KMS-11 (cell line): ENCODE measurements at regions not wholly inside any gene's neighbourhood (a gene's known extent, or its start where the extent isn't known, plus 50 kb on each side); places are given as distances from the start of the nearest gene placed in this dataset.
"Not testable (repeated sequence)": the region's sequence is repeated elsewhere in the genome, so short reads cannot be mapped to it uniquely, and the experiment has no call there.

Experiments
- H2AFZ ChIP-seq: fragments of 200-600 bp; sonication (generic); 2 replicates; pipeline ENCODE4 v1.6.1; 2016; ENCODE audit warnings: antibody characterized with exemption, mixed run types, low read depth
- H3K27ac ChIP-seq: fragments of 200-600 bp; sonication (generic); 2 replicates; pipeline ENCODE4 v1.6.1; 2016; ENCODE audit warnings: mild to moderate bottlenecking, mixed run types
- H3K27me3 ChIP-seq: fragments of 200-600 bp; sonication (generic); 2 replicates; pipeline ENCODE4 v1.6.1; 2017; ENCODE audit warnings: mild to moderate bottlenecking, low read depth, mixed run types, moderate library complexity; ENCODE audit not compliant: insufficient read depth
- H3K36me3 ChIP-seq: fragments of 200-600 bp; sonication (generic); 2 replicates; pipeline ENCODE4 v1.6.1; 2017; ENCODE audit warnings: mild to moderate bottlenecking, mixed run types; ENCODE audit not compliant: insufficient read depth
- H3K4me1 ChIP-seq: fragments of 200-600 bp; sonication (generic); 2 replicates; pipeline ENCODE4 v1.6.1; 2016; ENCODE audit warnings: mild to moderate bottlenecking, low read depth, mixed run types; ENCODE audit not compliant: poor library complexity, severe bottlenecking
- H3K4me2 ChIP-seq: fragments of 200-600 bp; sonication (generic); 2 replicates; pipeline ENCODE4 v1.7.0; 2016; ENCODE audit warnings: mild to moderate bottlenecking, mixed run types
- H3K4me3 ChIP-seq: fragments of 200-600 bp; sonication (generic); IDR thresholded peaks from 2 replicates; pipeline ENCODE4 v1.6.1; 2017; ENCODE audit warnings: low read depth, low read length, mixed read lengths; ENCODE audit not compliant: insufficient read depth
- H3K79me2 ChIP-seq: fragments of 200-600 bp; sonication (generic); 2 replicates; pipeline ENCODE4 v1.6.1; 2016; ENCODE audit warnings: low read depth, mixed run types; ENCODE audit not compliant: insufficient read depth
- H3K9ac ChIP-seq: fragments of 200-600 bp; sonication (generic); 2 replicates; pipeline ENCODE4 v1.6.1; 2016; ENCODE audit warnings: mild to moderate bottlenecking, mixed run types
- H4K20me1 ChIP-seq: fragments of 200-600 bp; sonication (generic); 2 replicates; pipeline ENCODE4 v1.6.1; 2016; ENCODE audit warnings: mild to moderate bottlenecking, mixed run types; ENCODE audit not compliant: insufficient read depth
- CTCF ChIP-seq: fragments of 200-600 bp; sonication (generic); conservative IDR thresholded peaks from 2 replicates; pipeline ENCODE4 v1.6.1; 2017; ENCODE audit warnings: low read depth, mild to moderate bottlenecking, antibody characterized with exemption, low read length, moderate library complexity, mixed read lengths

GRCh38 chr12:72173974-72174373, 98.2 kb upstream of the TRHDE start:
- Histone ChIP-seq H3K4me2 (no peak overlapping the region), H3K4me3 (no peak overlapping the region), H3K4me1 (no peaks in the 10 kb centered on the region), H3K79me2 (no peaks in the 10 kb centered on the region), H3K36me3 (no peaks in the 10 kb centered on the region), H2AFZ (no peak overlapping the region), H4K20me1 (no peaks in the 10 kb centered on the region), H3K27ac (no peak overlapping the region), H3K9ac (no peak overlapping the region), H3K27me3 (no peaks in the 10 kb centered on the region)
- TF ChIP-seq CTCF, result no peak

- no peaks in the 10 kb centered on the region for H3K4me1 ChIP-seq
- no peak overlapping the region for H3K9ac ChIP-seq
- no peak overlapping the region for H3K4me2 ChIP-seq
- no peaks in the 10 kb centered on the region for H3K27me3 ChIP-seq
- no peaks in the 10 kb centered on the region for H3K36me3 ChIP-seq
- H2AFZ ChIP-seq, result no peak overlapping the region
- no peaks in the 10 kb centered on the region for H3K79me2 ChIP-seq
- no peaks in the 10 kb centered on the region for H4K20me1 ChIP-seq
- TF ChIP-seq CTCF, result no peak
- no peak overlapping the region for H3K4me3 ChIP-seq
- H3K27ac ChIP-seq, result no peak overlapping the region
Measured at GRCh38 chr12:72178244-72178643, 93.9 kb upstream of the TRHDE start.

- Histone ChIP-seq H3K9ac (no peak overlapping the region), H3K4me2 (no peak overlapping the region), H3K27ac (no peak overlapping the region), H4K20me1 (no peaks in the 10 kb centered on the region), H3K79me2 (no peaks in the 10 kb centered on the region), H3K27me3 (no peaks in the 10 kb centered on the region), H3K36me3 (no peaks in the 10 kb centered on the region), H2AFZ (no peak overlapping the region), H3K4me3 (no peak overlapping the region), H3K4me1 (no peaks in the 10 kb centered on the region)
- TF ChIP-seq CTCF, result no peak
Measured at GRCh38 chr12:72178871-72179270, 93.3 kb upstream of the TRHDE start.

- Histone ChIP-seq H4K20me1 (no peaks in the 10 kb centered on the region), H3K27me3 (no peaks in the 10 kb centered on the region), H3K4me2 (no peak overlapping the region)
Measured at GRCh38 chr12:72179841-72180240, 92.3 kb upstream of the TRHDE start.

GRCh38 chr12:72184971-72185533, 87.1 kb upstream of the TRHDE start:
- H3K4me2 ChIP-seq, H3K9ac ChIP-seq, H2AFZ ChIP-seq: not testable (repeated sequence)

More at GRCh38 chr12:72179841-72180240, 92.3 kb upstream of the TRHDE start:
- Histone ChIP-seq H3K9ac (no peak overlapping the region), H3K27ac (no peak overlapping the region), H3K4me3 (no peak overlapping the region), H3K36me3 (no peaks in the 10 kb centered on the region), H3K79me2 (no peaks in the 10 kb centered on the region), H3K4me1 (no peaks in the 10 kb centered on the region), H2AFZ (no peak overlapping the region)
- TF ChIP-seq CTCF, result no peak

More at GRCh38 chr12:72184971-72185533, 87.1 kb upstream of the TRHDE start:
- H3K79me2 ChIP-seq, H3K4me3 ChIP-seq, H3K27me3 ChIP-seq, H3K36me3 ChIP-seq, H3K27ac ChIP-seq, H4K20me1 ChIP-seq, H3K4me1 ChIP-seq: not testable (repeated sequence)
